Neural crest cell (in vitro differentiated cells): ENCODE measurements at regions not wholly inside any gene's neighbourhood (a gene's known extent, or its start where the extent isn't known, plus 50 kb on each side); places are given as distances from the start of the nearest gene placed in this dataset.

Source experiments
- DNase-seq: peaks from one replicate; pipeline ENCODE4 v3.0.0; 2021; ENCODE audit warnings: low read depth, mixed read lengths, low spot score
- H3K27ac Mint-ChIP-seq: one replicate; pipeline ENCODE4 v1.8.0; 2021; ENCODE audit warnings: mild to moderate bottlenecking, mixed read lengths; ENCODE audit not compliant: unreplicated experiment
- H3K27me3 Mint-ChIP-seq: 2 replicates; pipeline ENCODE4 v1.8.0; 2021; ENCODE audit warnings: low read depth, mild to moderate bottlenecking, mixed read lengths
- H3K36me3 Mint-ChIP-seq: 2 replicates; pipeline ENCODE4 v1.8.0; 2021; ENCODE audit warnings: low read depth, mild to moderate bottlenecking, mixed read lengths
- H3K4me1 Mint-ChIP-seq: 2 replicates; pipeline ENCODE4 v1.8.0; 2021; ENCODE audit warnings: mixed read lengths
- H3K4me3 Mint-ChIP-seq: one replicate; pipeline ENCODE4 v1.8.0; 2021; ENCODE audit warnings: mild to moderate bottlenecking, mixed read lengths
- H3K9me3 Mint-ChIP-seq: 2 replicates; pipeline ENCODE4 v1.8.0; 2021; ENCODE audit warnings: mixed read lengths
- TF ChIP-seq, protein P1 (sequence below): fragments of 200-600 bp; sonication (generic); conservative IDR thresholded peaks from 2 replicates; pipeline ENCODE4 v1.5.0; 2021; ENCODE audit warnings: antibody characterized with exemption, mild to moderate bottlenecking

- Mint-ChIP-seq H3K27me3 (peaks cover 6% of the 10 kb centered on the region), H3K4me3 (no peak overlapping the region), H3K9me3 (peaks cover 9% of the 10 kb centered on the region), H3K36me3 (no peaks in the 10 kb centered on the region), H3K27ac (no peak overlapping the region), H3K4me1 (peaks cover 13% of the 10 kb centered on the region)
- no peak for DNase-seq
- TF ChIP-seq, protein P1, sequence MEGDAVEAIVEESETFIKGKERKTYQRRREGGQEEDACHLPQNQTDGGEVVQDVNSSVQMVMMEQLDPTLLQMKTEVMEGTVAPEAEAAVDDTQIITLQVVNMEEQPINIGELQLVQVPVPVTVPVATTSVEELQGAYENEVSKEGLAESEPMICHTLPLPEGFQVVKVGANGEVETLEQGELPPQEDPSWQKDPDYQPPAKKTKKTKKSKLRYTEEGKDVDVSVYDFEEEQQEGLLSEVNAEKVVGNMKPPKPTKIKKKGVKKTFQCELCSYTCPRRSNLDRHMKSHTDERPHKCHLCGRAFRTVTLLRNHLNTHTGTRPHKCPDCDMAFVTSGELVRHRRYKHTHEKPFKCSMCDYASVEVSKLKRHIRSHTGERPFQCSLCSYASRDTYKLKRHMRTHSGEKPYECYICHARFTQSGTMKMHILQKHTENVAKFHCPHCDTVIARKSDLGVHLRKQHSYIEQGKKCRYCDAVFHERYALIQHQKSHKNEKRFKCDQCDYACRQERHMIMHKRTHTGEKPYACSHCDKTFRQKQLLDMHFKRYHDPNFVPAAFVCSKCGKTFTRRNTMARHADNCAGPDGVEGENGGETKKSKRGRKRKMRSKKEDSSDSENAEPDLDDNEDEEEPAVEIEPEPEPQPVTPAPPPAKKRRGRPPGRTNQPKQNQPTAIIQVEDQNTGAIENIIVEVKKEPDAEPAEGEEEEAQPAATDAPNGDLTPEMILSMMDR, result no peak
Measured at GRCh38 chr2:129754421-129754820, 225.0 kb upstream of the RAB6C start.

DNA sequence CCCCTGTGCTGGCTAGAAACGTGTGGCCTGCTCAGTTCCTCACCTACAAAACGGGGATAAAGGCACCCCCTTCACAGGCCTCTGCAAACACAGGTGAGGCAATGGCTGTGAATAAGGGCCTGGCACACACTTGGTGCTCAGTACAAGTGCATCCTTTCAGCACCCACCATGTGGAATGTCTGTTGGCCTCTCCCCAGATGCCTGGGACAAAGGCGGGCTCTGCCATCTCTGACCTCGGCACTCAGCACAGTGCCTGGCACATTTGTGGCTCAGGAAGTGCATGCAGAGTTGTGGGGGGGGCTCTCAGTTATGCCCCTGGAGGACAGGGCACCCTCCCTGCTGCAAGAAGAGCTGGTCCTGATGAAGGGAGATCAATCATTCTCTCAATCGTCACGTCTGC, 224.6 kb upstream of the RAB6C start:
- H3K36me3 Mint-ChIP-seq, result no peaks in the 10 kb centered on the region
- TF ChIP-seq, protein P1, result no peak
- H3K27ac Mint-ChIP-seq, result no peak overlapping the region
- H3K4me3 Mint-ChIP-seq, result no peak overlapping the region
- H3K4me1 Mint-ChIP-seq, result peaks cover 13% of the 10 kb centered on the region
- peaks cover 6% of the 10 kb centered on the region for H3K27me3 Mint-ChIP-seq
- H3K9me3 Mint-ChIP-seq, result peaks cover 8% of the 10 kb centered on the region
- no peak for DNase-seq

- TF ChIP-seq, protein P1, result no peak
- no peaks in the 10 kb centered on the region for H3K36me3 Mint-ChIP-seq
- no peak overlapping the region for H3K27ac Mint-ChIP-seq
- peaks cover 6% of the 10 kb centered on the region for H3K27me3 Mint-ChIP-seq
- H3K4me1 Mint-ChIP-seq, result peaks cover 13% of the 10 kb centered on the region
- no peak overlapping the region for H3K4me3 Mint-ChIP-seq
- no peak for DNase-seq
- peaks cover 2% of the 10 kb centered on the region for H3K9me3 Mint-ChIP-seq
Measured at GRCh38 chr2:129755786-129756185, 223.7 kb upstream of the RAB6C start.

- DNase-seq, result no peak
- peaks cover 5% of the 10 kb centered on the region for H3K27me3 Mint-ChIP-seq
- no peak overlapping the region for H3K27ac Mint-ChIP-seq
- TF ChIP-seq, protein P1, result no peak
- no peak overlapping the region for H3K4me3 Mint-ChIP-seq
- H3K4me1 Mint-ChIP-seq, result peaks cover 13% of the 10 kb centered on the region
- H3K36me3 Mint-ChIP-seq, result no peaks in the 10 kb centered on the region
- no peaks in the 10 kb centered on the region for H3K9me3 Mint-ChIP-seq
Measured at GRCh38 chr2:129756276-129756675, 223.2 kb upstream of the RAB6C start.

- no peaks in the 10 kb centered on the region for H3K36me3 Mint-ChIP-seq
- no peaks in the 10 kb centered on the region for H3K9me3 Mint-ChIP-seq
- H3K4me3 Mint-ChIP-seq, result no peak overlapping the region
- no peak for DNase-seq
- H3K27me3 Mint-ChIP-seq, result peaks cover 2% of the 10 kb centered on the region
- H3K27ac Mint-ChIP-seq, result no peak overlapping the region
- H3K4me1 Mint-ChIP-seq, result peaks cover 13% of the 10 kb centered on the region
- TF ChIP-seq, protein P1, result no peak
Measured at GRCh38 chr2:129757366-129757914, 222.0 kb upstream of the RAB6C start.
